ENCODE measurements at regions not wholly inside any gene's neighbourhood (a gene's known extent, or its start where the extent isn't known, plus 50 kb on each side); places are given as distances from the start of the nearest gene placed in this dataset.

DNA sequence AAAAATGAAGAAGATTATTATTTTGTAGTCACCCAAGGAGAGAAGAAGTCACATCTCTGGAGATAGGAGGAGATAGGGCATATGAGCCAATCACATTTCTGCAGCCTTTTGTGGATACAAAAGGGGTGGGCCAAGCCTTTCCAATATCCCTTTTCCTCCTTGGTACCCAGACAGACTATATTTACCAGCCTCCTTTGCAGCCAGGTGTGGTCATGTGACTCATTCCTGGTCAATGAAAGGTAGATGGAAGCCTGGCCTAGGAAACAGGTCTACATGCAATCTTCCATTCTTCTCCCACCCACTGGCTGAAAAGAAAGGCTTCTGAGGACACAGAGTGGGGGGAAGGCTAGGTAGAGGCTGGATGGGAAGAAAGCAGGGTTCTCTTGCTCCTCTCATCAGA lies 58.1 kb upstream of the ERG start:
- intact Hi-C loops (cut with DNase I; ENCODE audit: low total_unique reads): no loop called here
- in situ Hi-C loops (cut with MboI; ENCODE audit: low sequenced_read_pairs in 4 of 4): no loop called here
- H3K9me3 ChIP-seq: no peaks in the 10 kb centered on the region
- H3K4me1 ChIP-seq: no peaks in the 10 kb centered on the region
- no peaks in the 10 kb centered on the region for H3K36me3 ChIP-seq
- no peak overlapping the region for H3K4me3 ChIP-seq
- H3K27me3 ChIP-seq: no peaks in the 10 kb centered on the region
- DNase-seq (no peak), ATAC-seq (no peak)
- no peak for TF ChIP-seq POLR2A (IDR thresholded peaks at IDR 0.05)
- TF ChIP-seq, protein P1, sequence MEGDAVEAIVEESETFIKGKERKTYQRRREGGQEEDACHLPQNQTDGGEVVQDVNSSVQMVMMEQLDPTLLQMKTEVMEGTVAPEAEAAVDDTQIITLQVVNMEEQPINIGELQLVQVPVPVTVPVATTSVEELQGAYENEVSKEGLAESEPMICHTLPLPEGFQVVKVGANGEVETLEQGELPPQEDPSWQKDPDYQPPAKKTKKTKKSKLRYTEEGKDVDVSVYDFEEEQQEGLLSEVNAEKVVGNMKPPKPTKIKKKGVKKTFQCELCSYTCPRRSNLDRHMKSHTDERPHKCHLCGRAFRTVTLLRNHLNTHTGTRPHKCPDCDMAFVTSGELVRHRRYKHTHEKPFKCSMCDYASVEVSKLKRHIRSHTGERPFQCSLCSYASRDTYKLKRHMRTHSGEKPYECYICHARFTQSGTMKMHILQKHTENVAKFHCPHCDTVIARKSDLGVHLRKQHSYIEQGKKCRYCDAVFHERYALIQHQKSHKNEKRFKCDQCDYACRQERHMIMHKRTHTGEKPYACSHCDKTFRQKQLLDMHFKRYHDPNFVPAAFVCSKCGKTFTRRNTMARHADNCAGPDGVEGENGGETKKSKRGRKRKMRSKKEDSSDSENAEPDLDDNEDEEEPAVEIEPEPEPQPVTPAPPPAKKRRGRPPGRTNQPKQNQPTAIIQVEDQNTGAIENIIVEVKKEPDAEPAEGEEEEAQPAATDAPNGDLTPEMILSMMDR (IDR thresholded peaks at IDR 0.05 in 4 of 5, conservative IDR thresholded peaks at IDR 0.05 in 1 of 5): no peak
- H3K27ac ChIP-seq: no peak overlapping the region

DNA sequence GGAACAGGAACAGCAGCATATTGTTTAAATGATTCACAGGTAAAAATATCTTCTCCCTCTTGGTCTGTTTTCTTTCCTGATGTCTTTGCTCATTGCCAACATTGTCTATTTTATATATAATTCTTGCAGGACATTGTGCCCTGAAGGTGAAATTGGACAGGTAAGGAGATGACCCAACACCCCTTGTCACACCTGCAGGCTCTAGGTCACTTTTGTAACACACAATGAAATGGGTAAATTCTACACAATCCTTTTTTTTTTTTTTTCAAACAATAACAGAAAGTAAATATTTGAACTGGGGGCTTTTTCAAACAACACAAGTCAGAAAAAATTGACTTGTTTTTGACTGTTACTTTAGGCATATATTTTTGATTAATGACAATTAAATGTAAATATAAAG lies 62.9 kb upstream of the ERG start:
- H3K9me3 ChIP-seq: no peaks in the 10 kb centered on the region
- no peaks in the 10 kb centered on the region for H3K36me3 ChIP-seq
- ATAC-seq (no peak), DNase-seq (no peak)
- no peak overlapping the region for H3K4me3 ChIP-seq
- H3K27ac ChIP-seq: no peak overlapping the region
- H3K4me1 ChIP-seq: no peaks in the 10 kb centered on the region
- H3K27me3 ChIP-seq: no peaks in the 10 kb centered on the region
- TF ChIP-seq POLR2A (IDR thresholded peaks at IDR 0.05): no peak
- TF ChIP-seq, protein P1 (IDR thresholded peaks at IDR 0.05 in 4 of 5, conservative IDR thresholded peaks at IDR 0.05 in 1 of 5): no peak
- intact Hi-C loops (cut with DNase I; ENCODE audit: low total_unique reads) (no loop called here), in situ Hi-C loops (cut with MboI; ENCODE audit: low sequenced_read_pairs in 4 of 4) (no loop called here)

DNA sequence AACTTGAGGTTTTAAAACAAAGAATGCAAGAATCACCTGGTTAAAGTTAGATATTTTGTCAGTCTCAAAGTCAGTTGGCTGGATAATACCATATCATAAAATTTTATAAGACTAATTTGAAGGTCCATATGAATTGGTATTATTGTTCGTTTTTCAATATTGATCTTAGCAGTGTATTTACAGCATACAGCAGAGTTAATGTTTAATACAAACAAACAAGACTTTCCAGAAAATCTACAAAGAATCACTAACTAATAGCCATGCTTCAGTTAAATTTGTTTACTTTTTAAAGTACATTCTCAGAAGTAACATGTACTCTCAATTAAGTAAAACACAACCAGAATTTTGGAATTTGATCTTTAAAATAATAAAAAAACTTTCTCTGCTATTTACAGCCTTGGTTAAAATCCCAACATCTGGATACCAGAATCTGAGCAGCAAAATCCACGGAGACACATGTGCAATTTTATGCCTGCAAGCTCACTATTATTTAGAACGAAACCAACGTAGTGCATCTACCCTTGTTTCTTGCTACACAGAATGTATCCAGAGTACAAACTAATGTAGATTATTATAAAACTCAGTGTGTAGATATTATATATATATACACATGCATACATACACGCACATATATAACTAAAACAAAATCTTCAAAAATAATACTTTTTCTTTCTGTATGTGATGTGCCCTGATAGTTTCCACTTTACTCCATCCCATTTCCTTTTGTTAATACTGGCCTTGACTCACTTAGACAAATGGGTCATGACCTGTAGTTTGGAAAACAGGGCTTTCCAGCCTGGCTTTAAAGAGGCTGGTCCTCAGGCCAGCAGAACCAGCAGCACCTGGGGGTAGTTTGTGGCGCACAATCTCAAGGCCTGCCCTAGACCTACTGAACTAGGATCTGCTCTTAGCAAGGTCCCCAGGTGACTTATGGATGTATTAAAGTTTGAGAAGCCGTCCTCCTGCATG lies 63.6 kb upstream of the ERG start:
- DNase-seq (no peak), ATAC-seq (no peak)
- TF ChIP-seq POLR2A (IDR thresholded peaks at IDR 0.05): no peak
- TF ChIP-seq, protein P1 (IDR thresholded peaks at IDR 0.05 in 4 of 5, conservative IDR thresholded peaks at IDR 0.05 in 1 of 5): no peak
- no peaks in the 10 kb centered on the region for H3K4me1 ChIP-seq
- H3K36me3 ChIP-seq: no peaks in the 10 kb centered on the region
- H3K27ac ChIP-seq: no peak overlapping the region
- intact Hi-C loops (cut with DNase I; ENCODE audit: low total_unique reads) (no loop called here), in situ Hi-C loops (cut with MboI; ENCODE audit: low sequenced_read_pairs in 4 of 4) (no loop called here)
- H3K4me3 ChIP-seq: no peak overlapping the region
- no peaks in the 10 kb centered on the region for H3K27me3 ChIP-seq
- H3K9me3 ChIP-seq: no peaks in the 10 kb centered on the region

DNA sequence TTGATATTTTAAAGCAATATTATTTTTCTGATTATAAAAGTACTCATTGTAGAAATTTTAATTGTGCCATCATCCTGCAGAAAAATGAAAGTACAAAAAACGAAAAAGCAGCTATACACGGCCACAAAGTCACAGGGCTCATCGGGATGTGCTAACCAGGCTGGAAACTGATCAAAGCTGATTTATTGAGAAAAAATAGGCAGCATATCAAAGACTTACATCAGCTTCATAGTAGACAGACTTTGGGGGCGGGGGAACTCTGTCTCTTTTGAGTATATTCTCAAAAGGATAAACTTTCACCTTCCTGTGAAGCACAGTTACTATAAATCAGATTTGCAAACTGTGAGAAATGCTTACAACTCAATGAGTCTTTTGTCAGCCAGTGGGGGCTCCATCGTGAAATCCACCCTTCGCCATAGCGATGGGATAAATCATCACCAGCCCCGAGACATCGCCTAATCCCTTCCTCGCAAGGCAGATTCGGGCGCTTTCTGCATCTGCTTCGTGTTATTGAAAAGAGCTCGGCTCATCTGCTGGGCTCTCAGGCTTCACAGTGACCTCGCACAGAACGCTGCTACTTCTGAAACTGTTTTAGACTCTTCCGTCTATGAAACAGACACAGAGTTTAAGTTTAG lies 69.2 kb upstream of the ERG start:
- in situ Hi-C loops (cut with MboI; ENCODE audit: low sequenced_read_pairs in 4 of 4) (no loop called here), intact Hi-C loops (cut with DNase I; ENCODE audit: low total_unique reads) (no loop called here)
- H3K9me3 ChIP-seq: no peaks in the 10 kb centered on the region
- peaks cover 7 to 26% (median 22%) of the 10 kb centered on the region in 3 donors for H3K27me3 ChIP-seq
- TF ChIP-seq POLR2A (IDR thresholded peaks at IDR 0.05): no peak
- TF ChIP-seq, protein P1 (IDR thresholded peaks at IDR 0.05 in 4 of 5, conservative IDR thresholded peaks at IDR 0.05 in 1 of 5): no peak
- H3K27ac ChIP-seq: no peak overlapping the region
- peak overlapping the region in 1 of 4 donors; percentile 16 for H3K4me3 ChIP-seq
- no peaks in the 10 kb centered on the region for H3K36me3 ChIP-seq
- ATAC-seq: no peak
- peaks cover 0 to 4% of the 10 kb centered on the region in 2 donors for H3K4me1 ChIP-seq
- no peak for DNase-seq
